Neural crest cell (in vitro differentiated cells): ENCODE measurements at regions not wholly inside any gene's neighbourhood (a gene's known extent, or its start where the extent isn't known, plus 50 kb on each side); places are given as distances from the start of the nearest gene placed in this dataset.

Source experiments
- DNase-seq: peaks from one replicate; pipeline ENCODE4 v3.0.0; 2021; ENCODE audit warnings: low read depth, mixed read lengths, low spot score
- H3K27ac Mint-ChIP-seq: one replicate; pipeline ENCODE4 v1.8.0; 2021; ENCODE audit warnings: mild to moderate bottlenecking, mixed read lengths; ENCODE audit not compliant: unreplicated experiment
- H3K27me3 Mint-ChIP-seq: 2 replicates; pipeline ENCODE4 v1.8.0; 2021; ENCODE audit warnings: low read depth, mild to moderate bottlenecking, mixed read lengths
- H3K36me3 Mint-ChIP-seq: 2 replicates; pipeline ENCODE4 v1.8.0; 2021; ENCODE audit warnings: low read depth, mild to moderate bottlenecking, mixed read lengths
- H3K4me1 Mint-ChIP-seq: 2 replicates; pipeline ENCODE4 v1.8.0; 2021; ENCODE audit warnings: mixed read lengths
- H3K4me3 Mint-ChIP-seq: one replicate; pipeline ENCODE4 v1.8.0; 2021; ENCODE audit warnings: mild to moderate bottlenecking, mixed read lengths
- H3K9me3 Mint-ChIP-seq: 2 replicates; pipeline ENCODE4 v1.8.0; 2021; ENCODE audit warnings: mixed read lengths
- TF ChIP-seq, protein P1 (sequence below): fragments of 200-600 bp; sonication (generic); conservative IDR thresholded peaks from 2 replicates; pipeline ENCODE4 v1.5.0; 2021; ENCODE audit warnings: antibody characterized with exemption, mild to moderate bottlenecking

DNA sequence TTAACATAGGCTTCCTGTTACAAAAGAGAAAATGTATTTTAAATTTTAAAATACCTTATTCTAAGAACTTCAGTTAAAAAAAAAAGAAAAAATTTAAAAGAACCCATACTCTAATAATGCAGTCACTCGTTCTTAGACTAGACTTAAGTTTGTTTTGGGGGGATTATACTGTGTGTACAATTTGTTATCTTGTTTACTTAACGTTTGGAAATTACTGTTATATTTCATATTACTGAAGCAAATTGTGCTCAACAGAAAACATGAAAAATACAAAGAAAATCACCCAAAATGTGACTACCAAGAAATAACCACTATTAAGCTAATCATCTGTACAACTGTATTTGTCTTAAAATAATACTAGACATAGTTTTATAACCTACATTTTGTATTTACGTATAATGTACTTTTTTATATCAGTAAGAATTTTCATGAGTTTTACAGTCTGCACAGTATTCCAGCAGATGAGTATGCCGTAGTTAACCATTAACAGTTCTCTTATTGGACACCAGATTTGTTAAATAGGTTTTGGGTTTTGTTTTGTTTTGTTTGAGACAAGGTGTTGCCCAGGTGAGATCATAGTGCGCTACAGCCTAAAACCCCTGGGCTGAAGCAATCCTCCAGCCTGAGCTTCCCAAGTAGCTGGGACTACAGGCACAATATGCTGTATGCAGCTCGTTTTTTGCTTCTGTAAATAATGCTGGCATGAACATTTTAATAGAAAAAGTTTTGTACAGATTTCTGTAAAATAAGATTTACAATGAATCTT is 88.8 kb upstream of the CHD2 start:
- TF ChIP-seq, protein P1, sequence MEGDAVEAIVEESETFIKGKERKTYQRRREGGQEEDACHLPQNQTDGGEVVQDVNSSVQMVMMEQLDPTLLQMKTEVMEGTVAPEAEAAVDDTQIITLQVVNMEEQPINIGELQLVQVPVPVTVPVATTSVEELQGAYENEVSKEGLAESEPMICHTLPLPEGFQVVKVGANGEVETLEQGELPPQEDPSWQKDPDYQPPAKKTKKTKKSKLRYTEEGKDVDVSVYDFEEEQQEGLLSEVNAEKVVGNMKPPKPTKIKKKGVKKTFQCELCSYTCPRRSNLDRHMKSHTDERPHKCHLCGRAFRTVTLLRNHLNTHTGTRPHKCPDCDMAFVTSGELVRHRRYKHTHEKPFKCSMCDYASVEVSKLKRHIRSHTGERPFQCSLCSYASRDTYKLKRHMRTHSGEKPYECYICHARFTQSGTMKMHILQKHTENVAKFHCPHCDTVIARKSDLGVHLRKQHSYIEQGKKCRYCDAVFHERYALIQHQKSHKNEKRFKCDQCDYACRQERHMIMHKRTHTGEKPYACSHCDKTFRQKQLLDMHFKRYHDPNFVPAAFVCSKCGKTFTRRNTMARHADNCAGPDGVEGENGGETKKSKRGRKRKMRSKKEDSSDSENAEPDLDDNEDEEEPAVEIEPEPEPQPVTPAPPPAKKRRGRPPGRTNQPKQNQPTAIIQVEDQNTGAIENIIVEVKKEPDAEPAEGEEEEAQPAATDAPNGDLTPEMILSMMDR: no peak
- no peaks in the 10 kb centered on the region for H3K27me3 Mint-ChIP-seq
- peaks cover 49% of the 10 kb centered on the region for H3K4me1 Mint-ChIP-seq
- H3K27ac Mint-ChIP-seq: no peak overlapping the region
- H3K4me3 Mint-ChIP-seq: peak overlapping the region; percentile 89
- H3K9me3 Mint-ChIP-seq: no peaks in the 10 kb centered on the region
- peaks cover 3% of the 10 kb centered on the region for H3K36me3 Mint-ChIP-seq
- no peak for DNase-seq

DNA sequence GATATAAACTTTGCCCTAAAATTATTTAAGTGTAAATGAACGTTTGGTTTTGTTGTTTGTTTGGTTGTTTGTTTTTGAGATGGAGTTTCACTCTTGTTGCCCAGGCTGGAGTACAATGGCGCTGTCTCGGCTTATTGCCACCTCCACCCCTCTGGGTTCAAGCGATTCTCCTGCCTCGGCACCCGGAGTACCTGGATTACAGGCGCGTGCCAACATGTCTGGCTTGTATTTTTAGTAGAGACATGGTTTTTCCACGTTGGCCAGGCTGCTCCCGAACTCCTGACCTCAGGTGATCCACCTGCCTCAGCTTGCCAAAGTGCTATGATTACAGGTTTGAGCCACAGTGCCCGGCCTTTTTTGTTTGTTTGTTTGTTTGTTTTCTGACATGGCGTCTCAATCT is 87.9 kb upstream of the CHD2 start:
- Mint-ChIP-seq H3K9me3 (no peaks in the 10 kb centered on the region), H3K4me3 (peak overlapping the region; percentile 89), H3K4me1 (peaks cover 53% of the 10 kb centered on the region), H3K27ac (peak overlapping the region; percentile 37), H3K36me3 (peaks cover 2% of the 10 kb centered on the region), H3K27me3 (no peaks in the 10 kb centered on the region)
- TF ChIP-seq, protein P1: no peak
- DNase-seq: no peak

DNA sequence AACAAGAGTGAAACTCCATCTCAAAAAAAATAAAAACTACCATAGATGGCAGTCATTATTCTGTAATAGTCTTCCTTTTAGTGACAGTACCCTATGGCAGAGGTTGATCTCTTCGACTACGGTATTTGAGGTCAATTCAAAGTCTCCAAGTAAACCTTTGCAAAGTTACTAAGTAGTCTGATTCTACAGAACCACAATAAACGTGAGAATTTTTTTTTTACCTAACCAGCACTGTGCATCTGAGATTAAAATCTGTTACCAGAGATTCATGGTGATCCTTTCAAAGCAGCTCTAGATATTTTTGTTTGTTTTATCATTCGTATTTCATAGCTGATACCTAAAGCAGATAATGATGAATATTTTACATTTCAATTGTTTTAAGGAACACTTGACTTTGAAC is 86.6 kb upstream of the CHD2 start:
- peak overlapping the region; percentile 10 for H3K27ac Mint-ChIP-seq
- peaks cover 55% of the 10 kb centered on the region for H3K4me1 Mint-ChIP-seq
- no peaks in the 10 kb centered on the region for H3K36me3 Mint-ChIP-seq
- no peak for DNase-seq
- H3K9me3 Mint-ChIP-seq: no peaks in the 10 kb centered on the region
- H3K27me3 Mint-ChIP-seq: no peaks in the 10 kb centered on the region
- TF ChIP-seq, protein P1: no peak
- H3K4me3 Mint-ChIP-seq: peak overlapping the region; percentile 48

DNA sequence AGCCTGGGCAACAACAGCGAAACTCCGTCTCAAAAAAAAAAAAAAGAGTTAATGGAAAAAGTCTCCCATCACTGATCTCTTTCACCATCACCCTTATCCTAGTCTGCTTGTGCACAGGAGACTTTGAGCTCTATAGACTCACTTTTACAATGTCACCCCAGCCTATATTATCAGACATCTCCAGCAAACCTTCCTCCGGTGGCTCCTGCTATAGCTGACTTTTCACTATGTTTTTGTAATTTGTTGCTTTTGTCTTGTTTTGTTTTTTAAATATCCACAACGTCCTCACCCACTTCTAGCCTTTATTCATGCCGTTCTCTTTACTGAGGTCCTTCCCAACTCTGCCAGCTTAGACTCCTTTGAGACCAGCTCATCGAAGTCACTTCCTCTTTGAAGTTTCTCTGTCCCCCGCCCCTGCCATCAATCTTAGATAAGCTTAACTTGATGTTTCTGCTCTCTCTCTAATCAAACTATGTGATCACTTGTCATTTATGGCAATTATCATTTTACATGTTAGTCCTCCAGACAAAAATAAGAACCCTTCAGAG is 82.7 kb upstream of the CHD2 start:
- DNase-seq: no peak
- H3K27ac Mint-ChIP-seq: peak overlapping the region; percentile 50
- TF ChIP-seq, protein P1: no peak
- peaks cover 56% of the 10 kb centered on the region for H3K4me1 Mint-ChIP-seq
- no peaks in the 10 kb centered on the region for H3K27me3 Mint-ChIP-seq
- H3K9me3 Mint-ChIP-seq: no peaks in the 10 kb centered on the region
- H3K4me3 Mint-ChIP-seq: peak overlapping the region; percentile 32
- H3K36me3 Mint-ChIP-seq: no peaks in the 10 kb centered on the region

DNA sequence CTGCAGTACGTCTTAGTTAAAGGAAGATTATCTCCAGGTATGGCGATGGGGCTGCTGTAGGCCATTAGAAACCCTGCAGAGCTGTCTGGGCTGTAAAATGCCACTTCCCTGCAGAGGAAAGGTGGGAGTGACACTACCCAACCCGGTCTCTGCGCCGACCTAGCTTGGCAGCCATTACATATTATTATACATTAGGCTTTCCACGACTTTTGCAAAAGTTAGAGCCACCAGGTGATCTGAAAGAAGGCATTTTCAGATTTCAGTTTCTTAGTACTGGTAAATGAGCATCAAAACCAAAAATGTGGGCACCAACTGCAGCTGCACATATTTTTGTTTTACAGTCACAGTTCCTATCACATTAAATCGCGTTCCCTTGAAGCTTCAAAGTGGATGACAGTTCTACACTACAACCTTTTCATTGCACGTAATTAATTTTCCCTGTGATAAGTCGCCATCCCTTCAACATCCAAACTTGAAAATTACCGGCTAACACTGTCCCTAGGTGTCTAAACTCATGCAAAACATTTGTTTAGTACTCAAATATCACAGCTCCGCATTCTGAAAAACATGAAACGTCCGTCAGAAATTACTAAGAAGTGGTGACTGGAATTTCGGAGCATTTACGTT is 81.4 kb upstream of the CHD2 start:
- H3K9me3 Mint-ChIP-seq: no peaks in the 10 kb centered on the region
- TF ChIP-seq, protein P1: no peak
- peak overlapping the region; percentile 99 for H3K27ac Mint-ChIP-seq
- H3K4me1 Mint-ChIP-seq: peaks cover 62% of the 10 kb centered on the region
- peak overlapping the region; percentile 91 for H3K4me3 Mint-ChIP-seq
- H3K27me3 Mint-ChIP-seq: no peaks in the 10 kb centered on the region
- no peaks in the 10 kb centered on the region for H3K36me3 Mint-ChIP-seq
- DNase-seq: no peak
